SK-N-SH (cell line): ENCODE measurements at regions not wholly inside any gene's neighbourhood (a gene's known extent, or its start where the extent isn't known, plus 50 kb on each side); places are given as distances from the start of the nearest gene placed in this dataset.

Source experiments
- CTCF ChIA-PET: fragments of 300-600, 350-600 bp; formaldehyde crosslinking; extraction: SDS; loops from one replicate; lab custom pipeline; 2021; lab: Yijun Ruan, JAX
- POLR2A ChIA-PET: fragments of 350-600 bp; sonication (Branson Sonifier 250); formaldehyde crosslinking; extraction: SDS; loops from one replicate; lab custom pipeline; 2020; ENCODE audit warnings: antibody characterized with exemption, inconsistent platforms; lab: Yijun Ruan, JAX
- DNase-seq: peaks from one replicate; pipeline ENCODE4 v3.0.0; 2012
- H2AFZ ChIP-seq: fragments of 200-600 bp; sonication (generic); 2 replicates; pipeline ENCODE4 v1.8.1; 2016; ENCODE audit warnings: antibody characterized with exemption, mild to moderate bottlenecking, low read depth
- H3F3A ChIP-seq: fragments of 200-600 bp; sonication (generic); replicated peaks from 2 replicates; pipeline ENCODE3; 2016; ENCODE audit warnings: antibody characterized with exemption, mild to moderate bottlenecking; ENCODE audit not compliant: insufficient read depth
- H3K27ac ChIP-seq, 2 experiments: fragments of 200-500 bp in 1 of 2; fragments of 200-600 bp in 1 of 2; sonication (Bioruptor generic) in 1 of 2; sonication (generic), shearing (Covaris generic) in 1 of 2; 2 replicates each; pipeline versions ENCODE4 v1.5.1 to v1.6.1; 2014 to 2016; ENCODE audit warnings: low read depth in 2 of 2, inconsistent platforms in 1 of 2, low read length in 1 of 2, mild to moderate bottlenecking in 1 of 2, mixed read lengths in 1 of 2
- H3K27me3 ChIP-seq: fragments of 200-600 bp; sonication (generic), shearing (Covaris generic); 2 replicates; pipeline ENCODE4 v1.6.1; 2016; ENCODE audit warnings: mixed run types; ENCODE audit not compliant: insufficient read depth
- H3K36me3 ChIP-seq, 2 experiments: fragments of 200-500 bp in 1 of 2; fragments of 200-600 bp in 1 of 2; sonication (Bioruptor generic) in 1 of 2; sonication (generic) in 1 of 2; replicated peaks in 1 of 2; 2 replicates each; pipeline versions ENCODE3 to v1.5.1; 2014 to 2016; ENCODE audit warnings: low read length in 1 of 2, mild to moderate bottlenecking in 1 of 2; ENCODE audit not compliant: insufficient read depth in 2 of 2, control insufficient read depth in 1 of 2
- H3K4me1 ChIP-seq, 2 experiments: fragments of 200-500 bp in 1 of 2; fragments of 200-600 bp in 1 of 2; sonication (Bioruptor generic) in 1 of 2; sonication (generic), shearing (Covaris generic) in 1 of 2; 2 replicates each; pipeline versions ENCODE4 v1.5.1 to v1.6.1; 2014 to 2016; ENCODE audit warnings: low read depth in 1 of 2, low read length in 1 of 2, mixed run types in 1 of 2; ENCODE audit not compliant: insufficient read depth in 2 of 2, control insufficient read depth in 1 of 2
- H3K4me2 ChIP-seq: fragments of 200-600 bp; sonication (generic), shearing (Covaris generic); 2 replicates; pipeline ENCODE4 v1.6.1; 2017; ENCODE audit warnings: mixed run types
- H3K4me3 ChIP-seq, 2 experiments: fragments of 200-500 bp in 1 of 2; fragments of 200-600 bp in 1 of 2; sonication (Bioruptor generic) in 1 of 2; sonication (generic), shearing (Covaris generic) in 1 of 2; 2 replicates each; pipeline versions ENCODE4 v1.5.1 to v1.8.1; 2014 to 2016; ENCODE audit warnings: low read depth in 2 of 2, inconsistent platforms in 1 of 2, low read length in 1 of 2, mild to moderate bottlenecking in 1 of 2, mixed read lengths in 1 of 2, moderate library complexity in 1 of 2
- H3K79me2 ChIP-seq: fragments of 200-600 bp; sonication (generic); 2 replicates; pipeline ENCODE4 v1.8.1; 2017; ENCODE audit warnings: mild to moderate bottlenecking; ENCODE audit not compliant: insufficient read depth
- H3K9ac ChIP-seq: fragments of 200-600 bp; sonication (generic); 2 replicates; pipeline ENCODE4 v1.6.1; 2017; ENCODE audit warnings: mixed run types
- H3K9me2 ChIP-seq: fragments of 200-600 bp; sonication (generic); 2 replicates; pipeline ENCODE4 v1.6.1; 2017; ENCODE audit warnings: mixed run types
- H3K9me3 ChIP-seq: fragments of 200-600 bp; sonication (generic); 2 replicates; pipeline ENCODE4 v1.6.1; 2017; ENCODE audit warnings: mixed run types, mild to moderate bottlenecking, moderate library complexity
- H4K20me1 ChIP-seq: fragments of 200-600 bp; sonication (generic); 2 replicates; pipeline ENCODE4 v1.6.1; 2017; ENCODE audit warnings: mild to moderate bottlenecking, mixed run types; ENCODE audit not compliant: insufficient read depth
- CTCF ChIP-seq: fragments of 200-600 bp; sonication (generic); IDR thresholded peaks from 2 replicates; pipeline ENCODE4 v1.6.1; 2017; ENCODE audit warnings: antibody characterized with exemption, mild to moderate bottlenecking, moderate library complexity
- EP300 ChIP-seq, 2 experiments: IDR thresholded peaks; 2 replicates each; pipeline versions ENCODE4 v1.4.0 to v1.6.1; 2012; ENCODE audit warnings: borderline replicate concordance in 1 of 2, low read depth in 1 of 2, low read length in 1 of 2
- EZH2phosphoT487 ChIP-seq: fragments of 200-600 bp; sonication (generic); IDR thresholded peaks from 2 replicates; pipeline ENCODE4 v1.6.1; 2017; ENCODE audit warnings: low read depth, mixed run types, mild to moderate bottlenecking, antibody characterized with exemption, moderate library complexity, borderline replicate concordance
- FOXJ3 ChIP-seq: sonication (generic); formaldehyde crosslinking; IDR thresholded peaks from 2 replicates; pipeline ENCODE4 v1.5.1; 2020; ENCODE audit warnings: mild to moderate bottlenecking, missing genetic modification reagents
- GATA2 ChIP-seq: sonication (generic); formaldehyde crosslinking; IDR thresholded peaks from 2 replicates; pipeline ENCODE4 v1.5.0; 2020; ENCODE audit warnings: mild to moderate bottlenecking, missing genetic modification reagents
- IRF3 ChIP-seq: fragments of 150-350 bp; IDR thresholded peaks from 2 replicates; pipeline ENCODE4 v1.6.1; 2016; ENCODE audit warnings: mild to moderate bottlenecking, low read depth, low read length
- JUND ChIP-seq: IDR thresholded peaks from 2 replicates; pipeline ENCODE4 v1.4.0; 2012
- MAX ChIP-seq: IDR thresholded peaks from 2 replicates; pipeline ENCODE4 v1.4.0; 2012; ENCODE audit warnings: low read depth
- MEF2A ChIP-seq: IDR thresholded peaks from 2 replicates; pipeline ENCODE4 v1.4.0; 2012; ENCODE audit warnings: low read depth, borderline replicate concordance
- MXI1 ChIP-seq: IDR thresholded peaks from 2 replicates; pipeline ENCODE4 v1.6.1; 2012; ENCODE audit warnings: mild to moderate bottlenecking, low read depth, low read length, improper control_type of control experiment
- NFIC ChIP-seq: IDR thresholded peaks from 2 replicates; pipeline ENCODE4 v1.4.0; 2012; ENCODE audit warnings: borderline replicate concordance
- PBX3 ChIP-seq: IDR thresholded peaks from 2 replicates; pipeline ENCODE4; 2012
- RFX5 ChIP-seq: IDR thresholded peaks from 2 replicates; pipeline ENCODE4 v1.6.1; 2012; ENCODE audit warnings: mild to moderate bottlenecking, improper control_type of control experiment, low read length
- SMC3 ChIP-seq: IDR thresholded peaks from 2 replicates; pipeline ENCODE4 v1.6.1; 2012; ENCODE audit warnings: low read depth, low read length, improper control_type of control experiment
- TAF1 ChIP-seq: IDR thresholded peaks from 2 replicates; pipeline ENCODE4 v1.6.1; 2012; ENCODE audit warnings: low read depth, mild to moderate bottlenecking, low read length, moderate library complexity, borderline replicate concordance
- TCF12 ChIP-seq: IDR thresholded peaks from 2 replicates; pipeline ENCODE4 v1.4.0; 2012
- TEAD4 ChIP-seq: IDR thresholded peaks from 2 replicates; pipeline ENCODE4 v1.4.0; 2012; ENCODE audit warnings: mild to moderate bottlenecking, borderline replicate concordance; ENCODE audit not compliant: insufficient read depth
- USF2 ChIP-seq: fragments of 150-350 bp; IDR thresholded peaks from 2 replicates; pipeline ENCODE4 v1.6.1; 2017; ENCODE audit warnings: antibody characterized with exemption, low read length, low read depth, borderline replicate concordance
- ZBTB33 ChIP-seq: IDR thresholded peaks from 2 replicates; pipeline ENCODE4 v1.4.0; 2012; ENCODE audit warnings: low read depth, borderline replicate concordance
- WGBS: methylation state at CpG from one replicate; pipeline ENCODE4 v1.1.6; 2017; ENCODE audit warnings: low lambda C conversion rate; 5-methylcytosine and 5-hydroxymethylcytosine counted together
- TF ChIP-seq, protein P1 (sequence below): IDR thresholded peaks from 2 replicates; pipeline ENCODE4 v1.6.1; 2012; ENCODE audit warnings: mild to moderate bottlenecking, low read depth, low read length, moderate library complexity

GRCh38 chr10:89992575-89992974, 291.2 kb downstream of the KIF20B start:
- H3K4me2 ChIP-seq, result no peak overlapping the region
- DNase-seq, result no peak

More at GRCh38 chr10:89992575-89992974, 291.2 kb downstream of the KIF20B start:
- POLR2A ChIA-PET, result no interaction called here
- Histone ChIP-seq H3K4me3 (no peak overlapping the region), H3K9me3 (no peaks in the 10 kb centered on the region; the same call in 1 of the 2 replicates), H4K20me1 (no peaks in the 10 kb centered on the region), H2AFZ (no peak overlapping the region), H3K36me3 (no peaks in the 10 kb centered on the region), H3K4me1 (no peaks in the 10 kb centered on the region), H3F3A (no peaks in the 10 kb centered on the region), H3K9ac (no peak overlapping the region), H3K79me2 (no peaks in the 10 kb centered on the region), H3K9me2 (no peaks in the 10 kb centered on the region), H3K27me3 (no peaks in the 10 kb centered on the region), H3K27ac (no peak overlapping the region)
- 0% methylated on average over 1 of the region's 1 CpG for WGBS
- TF ChIP-seq JUND (no peak), SMC3 (no peak), EZH2phosphoT487 (no peak), RFX5 (no peak), NFIC (no peak), CTCF (no peak), TEAD4 (no peak), PBX3 (no peak), MAX (no peak), FOXJ3 (CRISPR knock-in tag) (no peak), MEF2A (no peak), EP300 (IDR thresholded peaks at IDR 0.05; ENCODE audit: borderline replicate concordance in 1 of 2, low read depth in 1 of 2, low read length in 1 of 2) (no peak), GATA2 (CRISPR knock-in tag) (no peak), ZBTB33 (no peak), IRF3 (no peak), MXI1 (no peak), USF2 (no peak), TCF12 (no peak), TAF1 (no peak)
- TF ChIP-seq, protein P1, sequence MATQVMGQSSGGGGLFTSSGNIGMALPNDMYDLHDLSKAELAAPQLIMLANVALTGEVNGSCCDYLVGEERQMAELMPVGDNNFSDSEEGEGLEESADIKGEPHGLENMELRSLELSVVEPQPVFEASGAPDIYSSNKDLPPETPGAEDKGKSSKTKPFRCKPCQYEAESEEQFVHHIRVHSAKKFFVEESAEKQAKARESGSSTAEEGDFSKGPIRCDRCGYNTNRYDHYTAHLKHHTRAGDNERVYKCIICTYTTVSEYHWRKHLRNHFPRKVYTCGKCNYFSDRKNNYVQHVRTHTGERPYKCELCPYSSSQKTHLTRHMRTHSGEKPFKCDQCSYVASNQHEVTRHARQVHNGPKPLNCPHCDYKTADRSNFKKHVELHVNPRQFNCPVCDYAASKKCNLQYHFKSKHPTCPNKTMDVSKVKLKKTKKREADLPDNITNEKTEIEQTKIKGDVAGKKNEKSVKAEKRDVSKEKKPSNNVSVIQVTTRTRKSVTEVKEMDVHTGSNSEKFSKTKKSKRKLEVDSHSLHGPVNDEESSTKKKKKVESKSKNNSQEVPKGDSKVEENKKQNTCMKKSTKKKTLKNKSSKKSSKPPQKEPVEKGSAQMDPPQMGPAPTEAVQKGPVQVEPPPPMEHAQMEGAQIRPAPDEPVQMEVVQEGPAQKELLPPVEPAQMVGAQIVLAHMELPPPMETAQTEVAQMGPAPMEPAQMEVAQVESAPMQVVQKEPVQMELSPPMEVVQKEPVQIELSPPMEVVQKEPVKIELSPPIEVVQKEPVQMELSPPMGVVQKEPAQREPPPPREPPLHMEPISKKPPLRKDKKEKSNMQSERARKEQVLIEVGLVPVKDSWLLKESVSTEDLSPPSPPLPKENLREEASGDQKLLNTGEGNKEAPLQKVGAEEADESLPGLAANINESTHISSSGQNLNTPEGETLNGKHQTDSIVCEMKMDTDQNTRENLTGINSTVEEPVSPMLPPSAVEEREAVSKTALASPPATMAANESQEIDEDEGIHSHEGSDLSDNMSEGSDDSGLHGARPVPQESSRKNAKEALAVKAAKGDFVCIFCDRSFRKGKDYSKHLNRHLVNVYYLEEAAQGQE, result no peak
- CTCF ChIA-PET, result no interaction called here
